ENCODE measurements at regions not wholly inside any gene's neighbourhood (a gene's known extent, or its start where the extent isn't known, plus 50 kb on each side); places are given as distances from the start of the nearest gene placed in this dataset.

GRCh38 chr4:24236532-24236931 is 346.7 kb upstream of the PPARGC1A start:
- DNase-seq (no peak), ATAC-seq (replicated peaks in 1 of 2) (no peak)
- H3K36me3 Mint-ChIP-seq (ENCODE audit: insufficient read depth in 2 of 2): no peaks in the 10 kb centered on the region
- H3K4me1 Mint-ChIP-seq (ENCODE audit: low read depth): no peaks in the 10 kb centered on the region
- H3K9me3 Mint-ChIP-seq: no peaks in the 10 kb centered on the region
- H3K4me3 Mint-ChIP-seq: no peak overlapping the region
- H3K27me3 Mint-ChIP-seq (ENCODE audit: low read depth): no peaks in the 10 kb centered on the region
- no peak overlapping the region for H3K27ac Mint-ChIP-seq

- no peak overlapping the region for H3K4me3 Mint-ChIP-seq
- no peaks in the 10 kb centered on the region for H3K36me3 Mint-ChIP-seq (ENCODE audit: insufficient read depth in 2 of 2)
- no peak overlapping the region for H3K27ac Mint-ChIP-seq
- DNase-seq: no peak
- H3K27me3 Mint-ChIP-seq (ENCODE audit: low read depth): no peaks in the 10 kb centered on the region
- H3K9me3 Mint-ChIP-seq: no peaks in the 10 kb centered on the region
- ATAC-seq (replicated peaks in 1 of 2): no peak
- no peaks in the 10 kb centered on the region for H3K4me1 Mint-ChIP-seq (ENCODE audit: low read depth)
These were observed 346.3 kb upstream of the PPARGC1A start for GRCh38 chr4:24236120-24236519.

GRCh38 chr4:24235618-24236017 is 345.8 kb upstream of the PPARGC1A start:
- Mint-ChIP-seq H3K36me3 (ENCODE audit: insufficient read depth in 2 of 2) (no peaks in the 10 kb centered on the region), H3K27me3 (ENCODE audit: low read depth) (no peaks in the 10 kb centered on the region), H3K4me3 (no peak overlapping the region), H3K4me1 (ENCODE audit: low read depth) (no peaks in the 10 kb centered on the region), H3K27ac (no peak overlapping the region), H3K9me3 (no peaks in the 10 kb centered on the region)
- no peak for DNase-seq
- ATAC-seq (replicated peaks in 1 of 2): no peak

GRCh38 chr4:24234288-24234848 is 344.5 kb upstream of the PPARGC1A start:
- Mint-ChIP-seq H3K36me3 (ENCODE audit: insufficient read depth in 2 of 2) (no peaks in the 10 kb centered on the region), H3K4me3 (no peak overlapping the region), H3K27me3 (ENCODE audit: low read depth) (no peaks in the 10 kb centered on the region), H3K4me1 (ENCODE audit: low read depth) (no peaks in the 10 kb centered on the region), H3K27ac (no peak overlapping the region), H3K9me3 (no peaks in the 10 kb centered on the region)
- ATAC-seq (replicated peaks in 1 of 2): no peak
- DNase-seq: no peak

- Mint-ChIP-seq H3K4me3 (no peak overlapping the region), H3K27ac (no peak overlapping the region), H3K36me3 (ENCODE audit: insufficient read depth in 2 of 2) (no peaks in the 10 kb centered on the region), H3K27me3 (ENCODE audit: low read depth) (no peaks in the 10 kb centered on the region), H3K9me3 (no peaks in the 10 kb centered on the region), H3K4me1 (ENCODE audit: low read depth) (no peaks in the 10 kb centered on the region)
- DNase-seq (no peak), ATAC-seq (replicated peaks in 1 of 2) (no peak)
These were observed 341.1 kb upstream of the PPARGC1A start for GRCh38 chr4:24230955-24231354.

GRCh38 chr4:24229978-24230377 is 340.1 kb upstream of the PPARGC1A start:
- H3K27me3 Mint-ChIP-seq (ENCODE audit: low read depth): no peaks in the 10 kb centered on the region
- no peaks in the 10 kb centered on the region for H3K4me1 Mint-ChIP-seq (ENCODE audit: low read depth)
- DNase-seq (no peak), ATAC-seq (replicated peaks in 1 of 2) (no peak)
- no peaks in the 10 kb centered on the region for H3K36me3 Mint-ChIP-seq (ENCODE audit: insufficient read depth in 2 of 2)
- H3K27ac Mint-ChIP-seq: no peak overlapping the region
- H3K9me3 Mint-ChIP-seq: no peaks in the 10 kb centered on the region
- H3K4me3 Mint-ChIP-seq: no peak overlapping the region

GRCh38 chr4:24228692-24229091 is 338.8 kb upstream of the PPARGC1A start:
- H3K4me3 Mint-ChIP-seq: no peak overlapping the region

GRCh38 chr4:24226667-24227066 is 336.8 kb upstream of the PPARGC1A start:
- H3K4me1 Mint-ChIP-seq (ENCODE audit: low read depth): no peaks in the 10 kb centered on the region
- no peak for ATAC-seq (replicated peaks in 1 of 2)

More at GRCh38 chr4:24228692-24229091, 338.8 kb upstream of the PPARGC1A start:
- Mint-ChIP-seq H3K27ac (no peak overlapping the region), H3K4me1 (ENCODE audit: low read depth) (no peaks in the 10 kb centered on the region), H3K27me3 (ENCODE audit: low read depth) (no peaks in the 10 kb centered on the region), H3K36me3 (ENCODE audit: insufficient read depth in 2 of 2) (no peaks in the 10 kb centered on the region), H3K9me3 (peaks cover 0 to 8% of the 10 kb centered on the region in 2 donors)
- ATAC-seq (replicated peaks in 1 of 2) (no peak), DNase-seq (no peak)

GRCh38 chr4:24226023-24226422 is 336.2 kb upstream of the PPARGC1A start:
- no peak overlapping the region for H3K4me3 Mint-ChIP-seq
- H3K4me1 Mint-ChIP-seq (ENCODE audit: low read depth): no peaks in the 10 kb centered on the region
- ATAC-seq (replicated peaks in 1 of 2): no peak

More at GRCh38 chr4:24226667-24227066, 336.8 kb upstream of the PPARGC1A start:
- no peak overlapping the region for H3K27ac Mint-ChIP-seq
- H3K36me3 Mint-ChIP-seq (ENCODE audit: insufficient read depth in 2 of 2): no peaks in the 10 kb centered on the region
- no peak overlapping the region for H3K4me3 Mint-ChIP-seq
- DNase-seq: no peak
- H3K9me3 Mint-ChIP-seq: peaks cover 0 to 8% of the 10 kb centered on the region in 2 donors
- no peaks in the 10 kb centered on the region for H3K27me3 Mint-ChIP-seq (ENCODE audit: low read depth)

GRCh38 chr4:24224446-24224845 is 334.6 kb upstream of the PPARGC1A start:
- Mint-ChIP-seq H3K27ac (no peak overlapping the region), H3K4me3 (no peak overlapping the region), H3K9me3 (peaks cover 0 to 12% of the 10 kb centered on the region in 2 donors), H3K27me3 (ENCODE audit: low read depth) (no peaks in the 10 kb centered on the region), H3K4me1 (ENCODE audit: low read depth) (no peaks in the 10 kb centered on the region), H3K36me3 (ENCODE audit: insufficient read depth in 2 of 2) (no peaks in the 10 kb centered on the region)
- ATAC-seq (replicated peaks in 1 of 2) (no peak), DNase-seq (no peak)

More at GRCh38 chr4:24226023-24226422, 336.2 kb upstream of the PPARGC1A start:
- Mint-ChIP-seq H3K27me3 (ENCODE audit: low read depth) (no peaks in the 10 kb centered on the region), H3K27ac (no peak overlapping the region), H3K36me3 (ENCODE audit: insufficient read depth in 2 of 2) (no peaks in the 10 kb centered on the region), H3K9me3 (peaks cover 0 to 8% of the 10 kb centered on the region in 2 donors)
- DNase-seq: no peak

GRCh38 chr4:24219209-24219608 is 329.4 kb upstream of the PPARGC1A start:
- no peaks in the 10 kb centered on the region for H3K27me3 Mint-ChIP-seq (ENCODE audit: low read depth)
- no peak overlapping the region for H3K27ac Mint-ChIP-seq
- peaks cover 0 to 8% of the 10 kb centered on the region in 2 donors for H3K9me3 Mint-ChIP-seq
- DNase-seq (no peak), ATAC-seq (replicated peaks in 1 of 2) (no peak)
- no peaks in the 10 kb centered on the region for H3K4me1 Mint-ChIP-seq (ENCODE audit: low read depth)
- no peak overlapping the region for H3K4me3 Mint-ChIP-seq
- no peaks in the 10 kb centered on the region for H3K36me3 Mint-ChIP-seq (ENCODE audit: insufficient read depth in 2 of 2)

- Mint-ChIP-seq H3K4me1 (ENCODE audit: low read depth) (no peaks in the 10 kb centered on the region), H3K36me3 (ENCODE audit: insufficient read depth in 2 of 2) (no peaks in the 10 kb centered on the region), H3K27ac (no peak overlapping the region), H3K27me3 (ENCODE audit: low read depth) (no peaks in the 10 kb centered on the region), H3K9me3 (peaks cover 0 to 4% of the 10 kb centered on the region in 2 donors), H3K4me3 (no peak overlapping the region)
- ATAC-seq (replicated peaks in 1 of 2): no peak
- no peak for DNase-seq
These were observed 328.7 kb upstream of the PPARGC1A start for GRCh38 chr4:24218566-24218965.

- Mint-ChIP-seq H3K27me3 (ENCODE audit: low read depth) (no peaks in the 10 kb centered on the region), H3K27ac (no peak overlapping the region), H3K9me3 (peaks cover 0 to 6% of the 10 kb centered on the region in 2 donors), H3K36me3 (ENCODE audit: insufficient read depth in 2 of 2) (no peaks in the 10 kb centered on the region), H3K4me3 (no peak overlapping the region), H3K4me1 (ENCODE audit: low read depth) (no peaks in the 10 kb centered on the region)
- no peak for ATAC-seq (replicated peaks in 1 of 2)
- no peak for DNase-seq
These were observed 324.9 kb upstream of the PPARGC1A start for GRCh38 chr4:24214796-24215195.

- Mint-ChIP-seq H3K27me3 (ENCODE audit: low read depth) (no peaks in the 10 kb centered on the region), H3K9me3 (peaks cover 0 to 3% of the 10 kb centered on the region in 2 donors), H3K4me3 (no peak overlapping the region), H3K4me1 (ENCODE audit: low read depth) (no peaks in the 10 kb centered on the region), H3K27ac (no peak overlapping the region), H3K36me3 (ENCODE audit: insufficient read depth in 2 of 2) (no peaks in the 10 kb centered on the region)
- ATAC-seq (replicated peaks in 1 of 2): no peak
- DNase-seq: no peak
These were observed 324.1 kb upstream of the PPARGC1A start for GRCh38 chr4:24213961-24214360.
